IMR-90 (cell line): ENCODE measurements at regions not wholly inside any gene's neighbourhood (a gene's known extent, or its start where the extent isn't known, plus 50 kb on each side); places are given as distances from the start of the nearest gene placed in this dataset.
A peak's percentile ranks its signal among the peaks of the same experiment; 100 is the strongest.

Experiments used
- ATAC-seq: fragments of 200-7000 bp; cut with Tn5 transposase; 2 replicates; pipeline ENCODE4 v1.9.1; 2020; ENCODE audit warnings: low read depth, mild to moderate bottlenecking, moderate library complexity
- BruUV-seq: library from RNA; stranded (reverse); fragments of 400-500 nt; replicated peaks from 2 replicates; lab custom pipeline; 2021; lab: Mats Ljungman, UMichigan
- CTCF ChIA-PET: fragments of 300-600 bp; formaldehyde crosslinking; extraction: SDS; loops from one replicate; lab custom pipeline; 2021; ENCODE audit warnings: antibody characterized with exemption; lab: Yijun Ruan, JAX
- POLR2A ChIA-PET: fragments of 300-600 bp; sonication (Branson Sonifier 250); formaldehyde crosslinking; loops from one replicate; lab custom pipeline; 2022; ENCODE audit warnings: antibody characterized with exemption; ENCODE audit not compliant: unreplicated experiment; lab: Charles Lee
- DNase-seq: peaks from one replicate; pipeline ENCODE4 v3.0.0; 2013
- H2AFZ ChIP-seq: replicated peaks from 2 replicates; pipeline ENCODE3; 2013; ENCODE audit warnings: low read length, mild to moderate bottlenecking; ENCODE audit not compliant: poor library complexity
- H2AK5ac ChIP-seq: 2 replicates; pipeline ENCODE4 v1.6.1; 2013; ENCODE audit warnings: low read depth, low read length, inconsistent platforms
- H2AK9ac ChIP-seq: replicated peaks from 2 replicates; pipeline ENCODE3; 2013; ENCODE audit warnings: mild to moderate bottlenecking, low read depth, low read length, moderate library complexity; ENCODE audit not compliant: poor library complexity
- H2BK120ac ChIP-seq: 2 replicates; pipeline ENCODE4 v1.6.1; 2013; ENCODE audit warnings: low read depth, low read length, inconsistent platforms
- H2BK15ac ChIP-seq: 3 replicates; pipeline ENCODE4 v1.6.1; 2013; ENCODE audit warnings: low read depth, low read length, inconsistent platforms
- H2BK20ac ChIP-seq: 2 replicates; pipeline ENCODE4 v1.6.1; 2013; ENCODE audit warnings: low read depth, mild to moderate bottlenecking, inconsistent platforms, low read length, moderate library complexity
- H2BK5ac ChIP-seq: 2 replicates; pipeline ENCODE4 v1.6.1; 2013; ENCODE audit warnings: mild to moderate bottlenecking, low read depth, low read length, inconsistent platforms; ENCODE audit not compliant: poor library complexity, severe bottlenecking
- H3K14ac ChIP-seq: replicated peaks from 2 replicates; pipeline ENCODE4 v1.6.1; 2013; ENCODE audit warnings: low read depth, low read length, inconsistent platforms
- H3K18ac ChIP-seq: 2 replicates; pipeline ENCODE4 v1.6.1; 2013; ENCODE audit warnings: low read depth, low read length, control low read depth
- H3K23ac ChIP-seq: 2 replicates; pipeline ENCODE4 v1.6.1; 2013; ENCODE audit warnings: low read depth, low read length, inconsistent platforms
- H3K27ac ChIP-seq: 2 replicates; pipeline ENCODE4 v1.5.1; 2013; ENCODE audit warnings: mild to moderate bottlenecking, control low read depth, low read length; ENCODE audit not compliant: insufficient read depth
- H3K27me3 ChIP-seq: 2 replicates; pipeline ENCODE4 v1.6.1; 2013; ENCODE audit warnings: low read length; ENCODE audit not compliant: control insufficient read depth, insufficient read depth
- H3K36me3 ChIP-seq: 2 replicates; pipeline ENCODE4 v1.6.1; 2013; ENCODE audit warnings: low read length, mixed read lengths; ENCODE audit not compliant: control insufficient read depth, insufficient read depth
- H3K4ac ChIP-seq: 2 replicates; pipeline ENCODE4 v1.6.1; 2013; ENCODE audit warnings: low read depth, low read length, inconsistent platforms
- H3K4me1 ChIP-seq: 2 replicates; pipeline ENCODE4 v1.6.1; 2013; ENCODE audit warnings: low read length, mixed read lengths; ENCODE audit not compliant: control insufficient read depth, insufficient read depth
- H3K4me2 ChIP-seq: 2 replicates; pipeline ENCODE4 v1.6.1; 2013; ENCODE audit warnings: low read depth, mild to moderate bottlenecking, control low read depth, low read length, moderate library complexity
- H3K4me3 ChIP-seq: 2 replicates; pipeline ENCODE4 v1.5.1; 2013; ENCODE audit warnings: low read depth, mild to moderate bottlenecking, control low read depth, low read length, moderate library complexity; ENCODE audit not compliant: insufficient read depth
- H3K56ac ChIP-seq: 2 replicates; pipeline ENCODE4 v1.6.1; 2013; ENCODE audit warnings: low read length, inconsistent platforms; ENCODE audit not compliant: insufficient read depth; ENCODE audit errors: extremely low read depth
- H3K79me1 ChIP-seq, 2 experiments: 2 replicates each; pipeline ENCODE4 v1.6.1; 2013; ENCODE audit warnings: low read length in 2 of 2, inconsistent platforms in 1 of 2, low read depth in 1 of 2
- H3K9ac ChIP-seq: 2 replicates; pipeline ENCODE4 v1.6.1; 2013; ENCODE audit warnings: low read depth, low read length, control low read depth
- H3K9me1 ChIP-seq: 2 replicates; pipeline ENCODE4 v1.6.1; 2013; ENCODE audit warnings: low read length, inconsistent platforms; ENCODE audit not compliant: insufficient read depth
- H3K9me3 ChIP-seq: 2 replicates; pipeline ENCODE4 v1.6.1; 2013; ENCODE audit warnings: low read length; ENCODE audit not compliant: control insufficient read depth, insufficient read depth
- H4K20me1 ChIP-seq: 2 replicates; pipeline ENCODE4 v1.6.1; 2013; ENCODE audit warnings: low read length, inconsistent platforms; ENCODE audit not compliant: insufficient read depth
- H4K5ac ChIP-seq: 2 replicates; pipeline ENCODE4 v1.6.1; 2013; ENCODE audit warnings: mild to moderate bottlenecking, low read depth, low read length, control low read depth
- H4K8ac ChIP-seq, 2 experiments: 2 replicates each; pipeline ENCODE4 v1.6.1; 2013; ENCODE audit warnings: low read depth in 2 of 2, low read length in 2 of 2, control low read depth in 1 of 2, inconsistent platforms in 1 of 2
- H4K91ac ChIP-seq: 2 replicates; pipeline ENCODE4 v1.6.1; 2013; ENCODE audit warnings: low read depth, low read length, inconsistent platforms; ENCODE audit not compliant: insufficient read depth
- BHLHE40 ChIP-seq: fragments of 150-350 bp; IDR thresholded peaks from 2 replicates; pipeline ENCODE4 v1.6.1; 2016; ENCODE audit warnings: mild to moderate bottlenecking, low read depth, low read length
- CEBPB ChIP-seq: IDR thresholded peaks from 2 replicates; pipeline ENCODE4 v1.6.1; 2012; ENCODE audit warnings: low read depth, low read length, improper control_type of control experiment
- CHD1 ChIP-seq: IDR thresholded peaks from 2 replicates; pipeline ENCODE4 v1.6.1; 2012; ENCODE audit warnings: low read depth, low read length, improper control_type of control experiment
- FOS ChIP-seq: fragments of 150-350 bp; IDR thresholded peaks from 2 replicates; pipeline ENCODE4 v1.6.1; 2016; ENCODE audit warnings: low read depth, low read length
- MAFK ChIP-seq: IDR thresholded peaks from 2 replicates; pipeline ENCODE4 v1.6.1; 2012; ENCODE audit warnings: low read depth, low read length, improper control_type of control experiment
- MAZ ChIP-seq: IDR thresholded peaks from 2 replicates; pipeline ENCODE4 v1.6.1; 2012; ENCODE audit warnings: low read depth, mild to moderate bottlenecking, low read length, improper control_type of control experiment, moderate library complexity, borderline replicate concordance
- MXI1 ChIP-seq: IDR thresholded peaks from 2 replicates; pipeline ENCODE4 v1.6.1; 2012; ENCODE audit warnings: low read depth, mild to moderate bottlenecking, low read length, moderate library complexity, borderline replicate concordance
- NFE2L2 ChIP-seq: fragments of 150-350 bp; IDR thresholded peaks from 2 replicates; pipeline ENCODE4 v1.6.1; 2016; ENCODE audit warnings: low read depth, mild to moderate bottlenecking, low read length
- POLR2A ChIP-seq: IDR thresholded peaks from 2 replicates; pipeline ENCODE4 v1.6.1; 2012; ENCODE audit warnings: mild to moderate bottlenecking, low read depth, low read length
- RAD21 ChIP-seq: IDR thresholded peaks from 2 replicates; pipeline ENCODE4 v1.6.1; 2012; ENCODE audit warnings: low read length, improper control_type of control experiment
- RCOR1 ChIP-seq: IDR thresholded peaks from 2 replicates; pipeline ENCODE4 v1.6.1; 2012; ENCODE audit warnings: mild to moderate bottlenecking, low read length, improper control_type of control experiment; ENCODE audit not compliant: insufficient replicate concordance
- RFX5 ChIP-seq: IDR thresholded peaks from 2 replicates; pipeline ENCODE4 v1.8.0; 2012; ENCODE audit warnings: low read depth, mild to moderate bottlenecking, low read length, moderate library complexity
- SMC3 ChIP-seq: fragments of 150-350 bp; IDR thresholded peaks from 2 replicates; pipeline ENCODE4 v1.6.1; 2016; ENCODE audit warnings: low read depth, mild to moderate bottlenecking, antibody characterized with exemption, low read length, moderate library complexity
- USF2 ChIP-seq: fragments of 150-350 bp; IDR thresholded peaks from 2 replicates; pipeline ENCODE4 v1.6.1; 2017; ENCODE audit warnings: mild to moderate bottlenecking, antibody characterized with exemption, low read length, low read depth
- WGBS, 2 experiments: methylation state at CpG; one replicate each; pipeline versions ENCODE4 v1.1.5 to v1.1.7; 2013; ENCODE audit warnings: missing lambda C conversion rate in 2 of 2; ENCODE audit not compliant: insufficient read length in 1 of 2; ENCODE audit errors: extremely low coverage in 2 of 2; 5-methylcytosine and 5-hydroxymethylcytosine counted together
- dilution Hi-C: fragments of 300-500 bp; cut with HindIII; formaldehyde crosslinking; loops from one replicate; pipeline ENCODE4 v1.14.3; 2018; ENCODE audit warnings: low sequenced_read_pairs; ENCODE audit not compliant: unreplicated experiment
- in situ Hi-C: fragments of 300-500 bp; cut with MboI; formaldehyde crosslinking; loops from 3 replicates; pipeline ENCODE4 v1.14.3; 2019; ENCODE audit warnings: low sequenced_read_pairs, inconsistent platforms, mixed read lengths
- intact Hi-C: fragments of 100-400 bp; cut with micrococcal nuclease; formaldehyde crosslinking; loops from 2 replicates; pipeline ENCODE4 v1.10.0; 2022
- TF ChIP-seq, protein P1 (sequence below): conservative IDR thresholded peaks from 2 replicates; pipeline ENCODE4 v1.5.1; 2012; ENCODE audit warnings: mild to moderate bottlenecking, low read depth, low read length, improper control_type of control experiment
- TF ChIP-seq, protein P2 (sequence below): fragments of 150-350 bp; IDR thresholded peaks from 2 replicates; pipeline ENCODE4 v1.6.1; 2016; ENCODE audit warnings: low read depth, mild to moderate bottlenecking, low read length, moderate library complexity, borderline replicate concordance

- H4K8ac ChIP-seq: no peak overlapping the region
- 0 out of 2 replicates have a peak overlapping the region, but pooled peaks have one; percentile 3 for H2BK120ac ChIP-seq
- H3K14ac ChIP-seq: peak overlapping the region; percentile 20; the same call in 1 of the 2 replicates
- H4K20me1 ChIP-seq: no peaks in the 10 kb centered on the region
- no peak overlapping the region for H2BK5ac ChIP-seq
- H3K4me1 ChIP-seq: peaks cover 13% of the 10 kb centered on the region
- peak overlapping the region; percentile 9 for H2AFZ ChIP-seq
- no peak for DNase-seq
- no peak overlapping the region for H3K23ac ChIP-seq
- no peak overlapping the region for H4K91ac ChIP-seq
- ChIA-PET POLR2A (no interaction called here), CTCF (interaction anchor here (0.9 kb wide), 1 partner anchor 81 kb away, joined by 3 read pairs; no protein-coding TSS in a partner anchor)
- no peak overlapping the region for H3K9ac ChIP-seq
- no TSS peak for BruUV-seq
- no peak overlapping the region for H3K4me2 ChIP-seq
- H2AK5ac ChIP-seq: no peak overlapping the region
- H3K79me1 ChIP-seq: no peaks in the 10 kb centered on the region; a peak in 1 of 4 replicates
- TF ChIP-seq USF2: no peak
- TF ChIP-seq RAD21: no peak
- TF ChIP-seq, protein P1, sequence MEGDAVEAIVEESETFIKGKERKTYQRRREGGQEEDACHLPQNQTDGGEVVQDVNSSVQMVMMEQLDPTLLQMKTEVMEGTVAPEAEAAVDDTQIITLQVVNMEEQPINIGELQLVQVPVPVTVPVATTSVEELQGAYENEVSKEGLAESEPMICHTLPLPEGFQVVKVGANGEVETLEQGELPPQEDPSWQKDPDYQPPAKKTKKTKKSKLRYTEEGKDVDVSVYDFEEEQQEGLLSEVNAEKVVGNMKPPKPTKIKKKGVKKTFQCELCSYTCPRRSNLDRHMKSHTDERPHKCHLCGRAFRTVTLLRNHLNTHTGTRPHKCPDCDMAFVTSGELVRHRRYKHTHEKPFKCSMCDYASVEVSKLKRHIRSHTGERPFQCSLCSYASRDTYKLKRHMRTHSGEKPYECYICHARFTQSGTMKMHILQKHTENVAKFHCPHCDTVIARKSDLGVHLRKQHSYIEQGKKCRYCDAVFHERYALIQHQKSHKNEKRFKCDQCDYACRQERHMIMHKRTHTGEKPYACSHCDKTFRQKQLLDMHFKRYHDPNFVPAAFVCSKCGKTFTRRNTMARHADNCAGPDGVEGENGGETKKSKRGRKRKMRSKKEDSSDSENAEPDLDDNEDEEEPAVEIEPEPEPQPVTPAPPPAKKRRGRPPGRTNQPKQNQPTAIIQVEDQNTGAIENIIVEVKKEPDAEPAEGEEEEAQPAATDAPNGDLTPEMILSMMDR: no peak
- no peak for TF ChIP-seq MXI1
- no peak for TF ChIP-seq FOS
- TF ChIP-seq POLR2A: no peak
- no peak for TF ChIP-seq MAZ
- no peak for TF ChIP-seq MAFK
- no peak for TF ChIP-seq NFE2L2
- TF ChIP-seq CEBPB: no peak
- TF ChIP-seq CHD1: no peak
- TF ChIP-seq BHLHE40: no peak
- TF ChIP-seq RCOR1: no peak
- TF ChIP-seq, protein P2, sequence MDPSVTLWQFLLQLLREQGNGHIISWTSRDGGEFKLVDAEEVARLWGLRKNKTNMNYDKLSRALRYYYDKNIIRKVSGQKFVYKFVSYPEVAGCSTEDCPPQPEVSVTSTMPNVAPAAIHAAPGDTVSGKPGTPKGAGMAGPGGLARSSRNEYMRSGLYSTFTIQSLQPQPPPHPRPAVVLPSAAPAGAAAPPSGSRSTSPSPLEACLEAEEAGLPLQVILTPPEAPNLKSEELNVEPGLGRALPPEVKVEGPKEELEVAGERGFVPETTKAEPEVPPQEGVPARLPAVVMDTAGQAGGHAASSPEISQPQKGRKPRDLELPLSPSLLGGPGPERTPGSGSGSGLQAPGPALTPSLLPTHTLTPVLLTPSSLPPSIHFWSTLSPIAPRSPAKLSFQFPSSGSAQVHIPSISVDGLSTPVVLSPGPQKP: no peak
- TF ChIP-seq RFX5: no peak
- TF ChIP-seq SMC3: no peak
- H2AK9ac ChIP-seq: no peak overlapping the region
- no peak overlapping the region for H3K4me3 ChIP-seq
- peak overlapping the region; percentile 12; the same call in 1 of the 3 replicates for H2BK15ac ChIP-seq
- H3K56ac ChIP-seq: no peak overlapping the region
- H3K4ac ChIP-seq: peak overlapping the region; percentile 22; the same call in 1 of the 2 replicates
- dilution Hi-C loops (no loop called here), in situ Hi-C loops (no loop called here), intact Hi-C loops (no loop called here)
- WGBS, 2 experiments: no CpG with 5 or more reads among the region's 3 CpGs
- peaks cover 12% of the 10 kb centered on the region; the same call in 1 of the 2 replicates for H3K9me1 ChIP-seq
- H3K27ac ChIP-seq: no peak overlapping the region
- no peaks in the 10 kb centered on the region for H3K27me3 ChIP-seq
- H3K9me3 ChIP-seq: no peaks in the 10 kb centered on the region
- H3K36me3 ChIP-seq: no peaks in the 10 kb centered on the region
- peak; percentile 45 for ATAC-seq
- peak overlapping the region; percentile 43; the same call in 1 of the 2 replicates for H3K18ac ChIP-seq
- H4K5ac ChIP-seq: no peak overlapping the region; the same call in 1 of the 2 replicates
- peak overlapping the region; percentile 26; the same call in 1 of the 2 replicates for H2BK20ac ChIP-seq
These were observed 75.3 kb upstream of the CCN6 start for GRCh38 chr6:111978532-111979149.
